B cell (primary cell): ENCODE measurements at regions not wholly inside any gene's neighbourhood (a gene's known extent, or its start where the extent isn't known, plus 50 kb on each side); places are given as distances from the start of the nearest gene placed in this dataset.

Experiments
- CTCF ChIP-seq: fragments of 200-600 bp; IDR thresholded peaks from one replicate; pipeline ENCODE4 v1.8.0; 2022; ENCODE audit warnings: antibody characterized with exemption, mild to moderate bottlenecking
- EZH2 ChIP-seq: IDR thresholded peaks from 2 replicates; pipeline ENCODE4 v1.6.1; 2012; ENCODE audit warnings: borderline replicate concordance, low read depth, mild to moderate bottlenecking, moderate library complexity, low read length; ENCODE audit not compliant: insufficient read depth, poor library complexity, severe bottlenecking

GRCh38 chr20:6282642-6283041, 159.8 kb upstream of the FERMT1 start:
- TF ChIP-seq CTCF: no peak
- no peak for TF ChIP-seq EZH2
